Sciatic nerve (tissue), 2 donors: ENCODE measurements at regions not wholly inside any gene's neighbourhood (a gene's known extent, or its start where the extent isn't known, plus 50 kb on each side); places are given as distances from the start of the nearest gene placed in this dataset.
A peak's percentile ranks its signal among the peaks of the same experiment; 100 is the strongest.

Experiments
- ATAC-seq: fragments of 200-7000 bp; cut with Tn5 transposase; one replicate; pipeline ENCODE4 v1.9.1; 2020; ENCODE audit warnings: mild to moderate bottlenecking, moderate library complexity
- DNase-seq: peaks from one replicate; pipeline ENCODE4 v3.0.0-alpha.2; 2020; ENCODE audit warnings: low spot score
- intact Hi-C: fragments of 100-400 bp; cut with DNase I; formaldehyde crosslinking; loops from one replicate; pipeline ENCODE4 v1.14.2; 2022
- donor health status: DM: no; HTN: no; CAD: no.
- donor health status: DM: no; HTN: no; CAD: no.

GRCh38 chr1:56017336-56017735 is 562.0 kb downstream of the PLPP3 start:
- no peak for ATAC-seq
- no peak for DNase-seq
- intact Hi-C loops = no loop called here

GRCh38 chr1:56003846-56004245 is 575.5 kb downstream of the PLPP3 start:
- ATAC-seq = no peak
- no peak for DNase-seq
- intact Hi-C loops = no loop called here

- ATAC-seq (no peak), DNase-seq (no peak)
- intact Hi-C loops = no loop called here
Observed at GRCh38 chr1:56002231-56002630, 577.1 kb downstream of the PLPP3 start.

GRCh38 chr1:56000424-56000823 is 578.9 kb downstream of the PLPP3 start:
- DNase-seq (no peak), ATAC-seq (no peak)
- intact Hi-C loops = no loop called here

- ATAC-seq = peak; percentile 85
- no peak for DNase-seq
- intact Hi-C loops = no loop called here
Observed at GRCh38 chr1:55997536-55997935, 581.8 kb downstream of the PLPP3 start.

GRCh38 chr1:55993646-55994318 is 585.6 kb downstream of the PLPP3 start:
- intact Hi-C loops = no loop called here
- ATAC-seq (no peak), DNase-seq (no peak)

GRCh38 chr1:55990007-55990406 is 589.4 kb downstream of the PLPP3 start:
- ATAC-seq (no peak), DNase-seq (no peak)
- intact Hi-C loops = no loop called here

- intact Hi-C loops = no loop called here
- ATAC-seq = no peak
- no peak for DNase-seq
Observed at GRCh38 chr1:55988963-55989452, 590.4 kb downstream of the PLPP3 start.

- no peak for DNase-seq
- ATAC-seq = peak; percentile 83
- intact Hi-C loops = no loop called here
Observed at GRCh38 chr1:55987491-55988249, 591.7 kb downstream of the PLPP3 start.

GRCh38 chr1:55986003-55986402 is 593.4 kb downstream of the PLPP3 start:
- ATAC-seq = peak; percentile 66

GRCh38 chr1:55981010-55981650 is 598.2 kb downstream of the PLPP3 start:
- ATAC-seq (no peak), DNase-seq (no peak)
- intact Hi-C loops = no loop called here

More at GRCh38 chr1:55986003-55986402, 593.4 kb downstream of the PLPP3 start:
- no peak for DNase-seq
- intact Hi-C loops = no loop called here

- no peak for ATAC-seq
- intact Hi-C loops = no loop called here
- DNase-seq = no peak
Observed at GRCh38 chr1:55980582-55980981, 598.8 kb downstream of the PLPP3 start.

- intact Hi-C loops = no loop called here
- ATAC-seq = peak; percentile 68
- no peak for DNase-seq
Observed at GRCh38 chr1:55974714-55975441, 604.5 kb downstream of the PLPP3 start.

- ATAC-seq = peak; percentile 49
- intact Hi-C loops = no loop called here
- DNase-seq = no peak
Observed at GRCh38 chr1:55970526-55971110, 608.7 kb downstream of the PLPP3 start.

GRCh38 chr1:55969322-55969721 is 610.0 kb downstream of the PLPP3 start:
- ATAC-seq (no peak), DNase-seq (no peak)
- intact Hi-C loops = no loop called here

- DNase-seq = no peak
- intact Hi-C loops = no loop called here
- ATAC-seq = no peak
Observed at GRCh38 chr1:55968661-55969060, 610.7 kb downstream of the PLPP3 start.

GRCh38 chr1:55965981-55966461 is 613.3 kb downstream of the PLPP3 start:
- intact Hi-C loops = no loop called here
- ATAC-seq (no peak), DNase-seq (no peak)

- DNase-seq (no peak), ATAC-seq (no peak)
- intact Hi-C loops = no loop called here
Observed at GRCh38 chr1:55962472-55962871, 616.9 kb downstream of the PLPP3 start.

- intact Hi-C loops = no loop called here
- ATAC-seq = no peak
- no peak for DNase-seq
Observed at GRCh38 chr1:55959136-55959548, 620.2 kb downstream of the PLPP3 start.
